ENCODE measurements at regions not wholly inside any gene's neighbourhood (a gene's known extent, or its start where the extent isn't known, plus 50 kb on each side); places are given as distances from the start of the nearest gene placed in this dataset.
A peak's percentile ranks its signal among the peaks of the same experiment; 100 is the strongest.

DNA sequence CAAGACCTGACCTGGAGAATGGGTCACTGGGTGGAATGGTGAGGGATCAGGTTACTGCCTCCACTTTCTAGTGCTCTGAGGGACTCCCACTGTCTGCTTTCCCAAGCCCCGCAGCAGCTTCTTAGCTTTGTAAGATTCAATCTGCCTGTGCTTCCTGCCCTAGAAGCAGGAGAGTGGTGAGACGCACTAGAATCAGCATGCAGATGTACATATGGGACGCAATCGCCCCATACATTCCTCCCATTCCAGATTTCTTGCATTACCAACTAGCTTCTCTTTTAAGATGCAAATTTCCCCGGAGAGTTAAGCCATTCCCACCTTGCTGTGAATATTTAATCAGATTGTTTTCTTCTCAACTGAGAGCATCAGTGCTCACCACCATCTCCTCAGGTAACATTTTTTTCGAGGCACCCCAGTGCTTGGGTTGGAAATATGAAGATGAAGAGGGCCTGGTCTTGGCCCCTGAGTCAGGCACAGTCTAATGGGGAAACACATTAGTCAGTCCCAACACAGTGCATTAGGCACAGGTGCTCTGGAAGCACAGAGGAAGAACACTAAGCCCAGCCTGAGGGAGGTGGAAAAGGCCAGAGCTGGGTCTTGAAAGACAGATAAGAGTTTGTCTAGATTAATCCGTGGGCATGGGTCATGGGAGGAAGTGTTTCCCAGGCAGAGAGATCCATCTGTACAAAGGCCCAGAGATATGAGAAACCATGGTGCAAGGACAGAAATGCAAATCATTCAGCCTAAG lies 66.7 kb upstream of the PRPS1 start:
- DNase-seq: no peak

DNA sequence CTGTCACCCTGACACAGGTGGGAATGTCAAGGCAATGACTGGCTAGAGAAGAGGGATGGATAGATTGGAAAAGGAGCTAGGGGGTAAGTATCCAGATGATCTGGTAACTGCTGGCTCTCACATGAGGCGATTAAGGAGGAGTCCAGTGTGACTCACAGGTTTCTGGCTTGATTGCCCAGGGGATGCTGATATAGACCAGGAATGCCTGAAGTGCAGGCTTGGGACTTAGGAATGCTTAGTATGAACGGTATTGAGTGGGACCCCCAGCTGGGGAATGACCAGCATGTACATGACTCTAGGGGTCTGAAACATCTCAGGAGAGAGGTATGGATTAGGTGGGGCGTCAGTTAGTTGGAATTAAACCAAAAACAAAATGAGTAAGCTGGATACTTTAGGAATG lies 65.8 kb upstream of the PRPS1 start:
- no peak for DNase-seq

DNA sequence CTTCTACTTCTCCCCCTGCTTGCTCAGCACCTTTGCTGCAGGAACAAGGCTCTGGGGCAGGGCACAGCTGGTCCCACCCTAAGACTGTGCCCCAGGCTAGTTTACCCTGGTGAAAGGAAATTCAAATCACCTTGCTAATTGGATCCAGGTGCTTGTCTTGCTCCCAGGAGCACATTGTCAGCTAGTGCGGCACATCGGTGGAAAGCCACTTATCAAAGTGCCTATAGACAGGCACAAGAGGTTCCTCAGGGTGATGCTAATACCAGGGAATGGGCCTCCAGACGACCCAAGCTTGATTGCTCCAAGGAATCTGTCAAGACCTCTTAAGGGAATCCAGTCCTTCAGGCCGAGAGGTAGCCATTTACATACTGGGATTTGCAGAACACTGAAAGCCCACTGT lies 64.5 kb upstream of the PRPS1 start:
- DNase-seq: no peak

DNA sequence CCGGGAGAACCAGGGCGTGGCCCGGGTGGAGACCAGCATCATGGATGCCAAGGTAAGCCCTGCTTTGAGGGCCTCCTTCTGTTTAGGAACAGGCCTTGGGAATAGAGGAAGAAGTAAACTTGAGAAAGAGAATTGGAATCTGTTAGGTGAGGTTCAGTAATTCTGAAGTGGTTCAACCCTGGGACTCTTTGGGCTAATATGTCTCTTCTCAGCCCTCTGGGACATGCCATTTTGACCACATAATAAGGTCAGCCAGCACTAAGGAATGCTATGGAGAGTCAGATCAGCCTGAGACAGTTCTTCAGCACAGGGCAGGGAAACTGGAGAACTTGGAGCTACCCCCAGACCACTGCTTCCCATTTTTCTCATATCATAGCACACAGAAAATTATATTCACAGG lies 63.3 kb upstream of the PRPS1 start:
- no peak for DNase-seq

DNA sequence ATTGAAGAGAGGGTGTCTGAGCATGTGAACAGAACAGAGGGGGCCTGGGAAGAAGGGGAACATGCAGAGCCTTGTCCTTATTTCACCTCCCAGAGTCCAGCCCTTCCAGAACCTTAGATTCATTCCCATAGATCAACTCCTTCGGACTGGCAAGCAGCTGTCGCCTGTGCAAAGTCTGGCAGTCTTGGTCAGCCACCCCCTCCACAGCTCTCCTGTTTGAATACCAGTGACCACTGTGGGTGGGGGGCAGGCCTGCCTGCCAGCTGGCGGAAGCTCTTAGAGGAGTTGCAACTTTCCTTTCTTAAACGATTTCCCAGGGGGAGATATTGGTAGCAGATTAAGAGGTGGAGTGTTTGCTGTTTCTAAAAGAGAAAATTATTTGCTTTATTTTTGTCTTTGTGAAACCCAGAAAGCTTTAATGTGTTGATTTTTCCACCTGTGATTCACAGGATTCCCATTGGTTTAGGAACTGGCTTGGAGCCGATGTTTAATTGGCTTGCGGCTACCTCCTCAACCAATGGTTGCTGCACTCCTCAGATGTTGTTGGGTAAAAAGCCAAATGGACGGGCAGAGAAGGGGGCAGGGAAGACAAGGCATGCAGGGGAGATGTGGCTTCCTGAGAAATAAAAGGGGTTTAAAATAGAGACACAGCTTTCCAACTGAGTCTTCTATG lies 62.2 kb upstream of the PRPS1 start:
- DNase-seq: peak; percentile 3

DNA sequence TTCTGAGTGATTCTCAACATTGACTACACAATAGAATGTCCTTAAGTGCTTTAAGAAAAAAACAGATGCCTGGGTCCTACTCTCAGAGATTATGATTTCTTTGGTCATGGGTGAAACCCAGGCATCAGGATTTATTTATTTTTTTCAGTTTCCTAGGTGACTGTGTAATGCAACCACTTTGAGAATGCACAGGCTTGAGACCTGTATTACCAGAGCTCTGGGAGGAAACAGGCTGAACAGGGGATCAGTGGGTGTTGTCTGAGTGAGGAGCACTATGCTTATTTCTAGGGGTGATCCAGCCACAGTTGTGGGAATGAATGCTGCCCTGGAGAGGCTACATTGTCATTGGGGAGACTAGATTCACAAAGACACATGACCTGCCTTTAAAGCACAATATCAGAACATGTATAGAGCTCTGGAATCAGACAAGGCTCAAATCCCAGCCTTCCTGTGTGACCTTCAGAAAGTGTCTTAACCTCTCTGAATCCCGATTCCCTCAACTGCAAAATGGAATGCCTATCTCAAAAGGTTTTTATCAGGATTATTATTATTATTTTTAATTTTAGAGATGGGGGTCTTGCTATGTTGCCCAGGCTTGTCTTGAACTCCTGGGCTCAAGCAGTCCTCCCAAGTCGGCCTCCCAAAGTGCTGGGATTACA lies 61.6 kb upstream of the PRPS1 start:
- no peak for DNase-seq

DNA sequence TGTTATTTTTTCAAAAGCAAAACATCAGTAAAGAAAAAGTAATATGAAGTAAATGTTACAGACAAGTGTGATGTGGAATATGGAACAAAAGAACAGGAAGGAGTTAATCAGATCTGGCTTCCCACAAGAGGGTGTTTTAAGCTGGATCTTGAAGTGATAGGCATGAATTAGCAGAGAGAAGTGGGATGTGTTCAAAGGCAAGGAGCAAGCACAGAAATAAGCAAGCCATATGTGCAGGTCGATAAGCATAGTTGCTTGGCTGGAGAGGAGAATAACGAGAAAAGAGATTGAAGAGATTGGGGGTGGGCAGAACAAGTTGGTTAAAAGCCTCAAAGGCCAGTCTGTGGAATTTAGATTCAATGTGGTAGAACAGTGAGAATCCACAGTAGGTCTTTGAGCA lies 60.9 kb upstream of the PRPS1 start:
- DNase-seq: no peak

DNA sequence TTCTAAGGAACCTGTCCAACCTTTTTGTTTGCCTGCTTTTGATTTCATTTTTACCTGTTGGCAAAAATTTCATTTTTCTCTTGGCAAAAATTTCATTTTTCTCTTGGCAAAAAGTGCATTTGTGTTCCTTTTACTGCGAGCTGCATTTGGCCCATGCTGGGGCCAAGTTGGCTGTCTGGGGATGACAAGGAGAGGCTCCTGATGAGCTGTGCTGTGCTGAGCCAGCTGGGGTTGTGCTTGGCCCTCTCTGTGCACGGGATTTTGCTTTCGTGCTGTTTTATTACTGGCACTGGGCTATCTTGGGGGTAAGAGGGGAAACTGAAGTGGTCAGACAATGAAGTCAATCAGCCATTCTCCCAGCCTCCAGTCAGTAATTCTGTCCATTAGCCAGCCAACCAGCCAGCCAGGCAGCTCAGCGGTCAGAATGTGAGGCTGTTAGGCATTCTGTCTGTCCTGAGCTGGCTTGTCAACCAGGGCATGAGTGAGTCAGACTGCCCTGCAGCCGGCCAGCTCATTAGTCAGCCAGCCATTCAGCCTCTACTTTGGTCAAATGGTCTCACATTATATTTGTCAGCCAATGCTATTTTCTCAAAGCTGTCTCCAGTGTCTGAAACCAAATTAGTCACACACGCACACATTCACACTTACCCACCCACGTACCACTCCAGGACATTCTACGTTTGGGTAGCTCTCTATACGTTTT lies 56.9 kb upstream of the PRPS1 start:
- DNase-seq: no peak

DNA sequence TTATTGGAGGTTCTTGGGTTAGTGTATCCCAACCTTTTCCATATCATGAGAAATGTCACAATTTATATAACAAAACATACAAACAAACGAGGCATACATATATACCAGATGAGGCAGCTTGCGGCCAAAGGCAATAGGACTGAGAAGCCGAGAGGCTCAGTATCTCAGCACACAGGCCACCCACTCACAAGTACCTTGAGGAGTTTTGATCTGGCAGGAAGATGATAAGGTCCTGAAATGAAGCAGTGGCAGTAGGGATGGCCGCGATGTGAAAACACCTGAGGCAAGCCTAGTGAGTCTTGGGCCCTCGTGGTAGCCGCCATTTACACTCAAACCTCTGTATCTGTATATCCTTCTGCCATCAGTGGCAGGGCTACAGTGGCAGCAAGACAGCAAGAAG lies 55.3 kb upstream of the PRPS1 start:
- DNase-seq: no peak

DNA sequence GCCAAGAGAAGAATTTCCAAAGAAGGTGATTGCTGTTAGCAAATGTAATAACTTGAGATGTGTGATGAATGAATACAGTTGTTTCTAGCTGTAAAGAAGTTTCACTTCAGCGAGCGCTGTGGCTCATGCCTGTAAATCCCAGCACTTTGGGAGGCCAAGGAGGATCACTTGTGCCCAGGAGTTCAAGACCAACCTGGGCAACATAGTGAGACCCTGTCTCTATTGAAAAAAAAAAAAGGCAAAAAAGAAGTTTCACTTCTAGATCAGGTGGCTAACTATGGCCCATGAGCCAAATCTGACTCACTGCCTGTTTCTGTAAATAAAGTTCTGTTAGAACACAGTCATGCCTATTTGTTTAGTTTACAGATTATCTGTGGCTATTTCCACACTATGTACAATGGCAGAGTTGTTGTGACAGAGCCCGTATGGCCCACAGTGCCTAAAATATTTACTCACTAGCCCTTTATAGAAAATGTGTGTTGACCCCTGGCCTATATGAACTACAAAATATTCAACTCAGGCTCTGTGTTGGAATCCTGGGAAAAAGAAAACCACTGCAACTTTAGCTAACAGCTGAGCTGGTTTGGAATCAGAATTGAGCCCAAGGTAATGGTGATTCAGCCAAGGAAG lies 54.1 kb upstream of the PRPS1 start:
- no peak for DNase-seq

DNA sequence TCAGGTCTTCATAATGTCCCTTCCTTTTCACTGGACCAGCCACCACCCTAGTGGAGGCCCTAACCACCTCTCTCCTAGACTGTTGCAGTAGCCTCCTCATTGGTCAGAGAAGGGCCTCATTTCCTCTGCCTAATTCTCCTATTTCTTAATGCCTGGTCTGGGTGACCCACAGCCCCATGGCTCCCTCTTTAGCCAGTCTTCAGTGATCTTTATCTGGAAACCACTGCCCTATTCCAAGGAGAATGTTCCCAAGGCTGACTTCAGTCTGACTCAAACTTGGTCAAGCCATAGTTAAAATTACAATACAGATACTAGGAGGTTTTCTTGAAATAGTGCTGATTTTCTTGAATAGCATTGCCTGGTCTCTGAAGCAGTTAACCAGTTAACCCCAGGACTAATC lies 53.6 kb upstream of the PRPS1 start:
- no peak for DNase-seq

DNA sequence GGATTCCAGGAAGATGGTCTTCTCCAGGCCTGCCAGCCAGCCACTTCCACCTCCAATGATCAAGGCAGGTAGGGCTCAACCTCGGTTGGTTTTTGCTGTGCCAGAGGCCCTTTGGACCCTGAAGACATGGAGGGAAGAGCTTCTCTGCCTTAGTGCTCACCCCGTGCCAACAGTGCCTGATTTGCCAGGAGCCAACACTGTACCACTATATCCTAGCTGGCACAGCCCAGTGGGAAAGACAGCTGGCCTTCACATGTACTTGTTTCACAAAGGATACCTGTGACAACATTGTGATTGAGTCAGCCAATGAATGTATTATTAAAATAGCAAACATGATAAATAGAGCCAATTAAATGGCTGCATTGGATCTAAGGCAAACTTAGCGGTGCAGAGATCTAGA lies 51.9 kb upstream of the PRPS1 start:
- DNase-seq: no peak

DNA sequence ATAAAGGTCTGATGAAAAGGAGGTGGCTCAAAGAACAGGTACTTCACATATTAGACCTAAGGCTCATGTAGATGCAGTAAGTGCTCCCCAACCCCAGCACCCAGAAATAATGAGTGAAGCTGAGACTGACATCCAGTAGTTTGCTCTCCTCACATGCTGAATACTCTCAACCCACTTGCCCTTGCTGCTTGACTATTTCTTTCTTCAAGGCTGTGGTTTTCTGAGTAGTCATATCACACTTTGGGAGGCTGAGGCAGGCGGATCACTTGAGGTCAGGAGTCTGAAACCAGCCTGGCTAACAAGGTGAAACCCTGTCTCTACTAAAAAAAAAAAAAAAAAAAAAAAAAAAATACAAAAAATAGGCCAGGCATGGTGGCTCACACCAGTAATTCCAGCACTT lies 51.5 kb upstream of the PRPS1 start:
- DNase-seq: no peak

DNA sequence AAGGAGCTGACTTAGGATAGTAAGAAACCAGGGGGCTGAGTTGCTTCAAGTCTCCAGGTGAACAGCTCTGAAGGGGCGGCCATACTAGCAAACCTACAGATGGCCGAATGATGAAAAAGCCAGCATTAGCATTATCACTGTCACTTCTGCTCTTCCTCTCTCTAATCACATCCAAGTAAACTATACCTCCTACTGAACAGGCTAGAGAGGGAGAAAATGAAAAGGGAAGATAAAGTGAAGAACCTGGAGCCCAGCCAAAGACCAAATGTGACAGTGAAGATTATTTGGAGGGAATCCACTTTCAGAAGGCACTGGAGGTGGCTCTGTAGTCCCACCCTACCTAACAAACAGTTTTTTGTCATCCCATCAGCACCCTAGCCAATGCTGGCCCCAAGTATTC lies 50.4 kb upstream of the PRPS1 start:
- DNase-seq: no peak

Data from NCI-H2107 (cell line).